Heart left ventricle (tissue), 16 donors: ENCODE measurements at regions not wholly inside any gene's neighbourhood (a gene's known extent, or its start where the extent isn't known, plus 50 kb on each side); places are given as distances from the start of the nearest gene placed in this dataset.
A peak's percentile ranks its signal among the peaks of the same experiment; 100 is the strongest.

ENCODE experiments used
- ATAC-seq, 4 donors: fragments of 200-7000 bp; cut with Tn5 transposase; one replicate each; pipeline ENCODE4 v1.9.1; 2020 to 2022; ENCODE audit warnings: moderate library complexity in 4 of 4, mild to moderate bottlenecking in 3 of 4, moderate number of reproducible peaks in 1 of 4
- DNase-seq, 5 donors: peaks; one replicate each; pipeline ENCODE4 v3.0.0-alpha.2; 2020
- H3K27ac ChIP-seq, 12 donors: fragments of 200-600 bp; sonication (generic) in 4 of 12; one replicate each; pipeline versions ENCODE4 v1.5.0 to v1.8.0; 2016 to 2022; ENCODE audit warnings: mild to moderate bottlenecking in 2 of 12
- H3K27me3 ChIP-seq, 9 donors: fragments of 200-600 bp; sonication (generic) in 2 of 9; one replicate each; pipeline versions ENCODE4 v1.5.1 to v1.8.0; 2016 to 2022; ENCODE audit warnings: mild to moderate bottlenecking in 3 of 9
- H3K36me3 ChIP-seq, 9 donors: fragments of 200-600 bp; sonication (generic) in 2 of 9; one replicate each; pipeline versions ENCODE4 v1.5.0 to v1.8.0; 2018 to 2022; ENCODE audit warnings: mild to moderate bottlenecking in 2 of 9
- H3K4me1 ChIP-seq, 12 donors: fragments of 200-600 bp; sonication (generic) in 4 of 12; one replicate each; pipeline versions ENCODE4 v1.5.0 to v1.8.0; 2016 to 2022; ENCODE audit warnings: mild to moderate bottlenecking in 3 of 12
- H3K4me3 ChIP-seq, 12 donors: fragments of 200-600 bp; sonication (generic) in 4 of 12; one replicate each; pipeline versions ENCODE4 v1.5.0 to v1.8.0; 2017 to 2022; ENCODE audit warnings: mild to moderate bottlenecking in 9 of 12, moderate library complexity in 4 of 12
- H3K9me3 ChIP-seq, 12 donors: fragments of 200-600 bp; sonication (generic) in 4 of 12; one replicate each; pipeline versions ENCODE4 v1.5.0 to v1.8.0; 2016 to 2022; ENCODE audit warnings: mild to moderate bottlenecking in 1 of 12
- CTCF ChIP-seq, 12 donors: fragments of 200-600 bp; sonication (generic) in 4 of 12; IDR thresholded peaks; one replicate each; pipeline versions ENCODE4 v1.5.0 to v1.8.0; 2018 to 2022; ENCODE audit warnings: antibody characterized with exemption in 12 of 12, mild to moderate bottlenecking in 5 of 12
- POLR2A ChIP-seq, 2 donors: fragments of 450-650 bp; IDR thresholded peaks; one replicate each; pipeline ENCODE4 v1.6.1; 2017; ENCODE audit warnings: antibody characterized with exemption in 2 of 2, mild to moderate bottlenecking in 2 of 2, moderate library complexity in 2 of 2
- WGBS, 4 donors: extraction: QIAGEN DNeasy Blood & Tissue Kit in 2 of 4; methylation state at CpG; one replicate each; pipeline versions ENCODE4 v1.1.5 to v1.1.7; 2013 to 2018; 5-methylcytosine and 5-hydroxymethylcytosine counted together
- intact Hi-C, 10 donors: fragments of 100-400 bp; cut with DNase I; formaldehyde crosslinking; loops; one replicate each; pipeline versions ENCODE4 v1.11.1 to v1.14.2; 2022
- donor health status: ischemic (EF 13 %, LVEDD 7.1; RV severe dilation, severe dysfunction).
- donor health status: healthy with polysubstance abuse.
- donor health status: DM: no; HTN: yes; CAD: no.
- donor health status: DM: no; HTN: no; CAD: no.
- donor health status: ischemic (EF 25% LVEDD 6.9; RV normal size, moderate dysfunction).
- donor health status: ischemic (EF 25% LVEDD 5.7; RV mildly dilated, moderate dysfunction).
- donor health status: healthy.
- donor health status: DM: yes; HTN: yes; CAD: no.
- donor health status: ischemic (EF 35%, LVEDD 5.7; RV mildly dilated, moderate dysfunction).
- donor health status: nonischemic (EF 11% LVEDD 7.7; RV severe dilation, severe dysfunction).
- donor health status: DM: yes; HTN: yes; CAD: no.
- donor health status: PGD.
- donor health status: ischemic (EF 29% LVEDD 5.4; RV normal size, mild dysfunction).
- donor health status: nonischemic (EF 23%, LVEDD 6.1; RV moderate dilation, normal function).

DNA sequence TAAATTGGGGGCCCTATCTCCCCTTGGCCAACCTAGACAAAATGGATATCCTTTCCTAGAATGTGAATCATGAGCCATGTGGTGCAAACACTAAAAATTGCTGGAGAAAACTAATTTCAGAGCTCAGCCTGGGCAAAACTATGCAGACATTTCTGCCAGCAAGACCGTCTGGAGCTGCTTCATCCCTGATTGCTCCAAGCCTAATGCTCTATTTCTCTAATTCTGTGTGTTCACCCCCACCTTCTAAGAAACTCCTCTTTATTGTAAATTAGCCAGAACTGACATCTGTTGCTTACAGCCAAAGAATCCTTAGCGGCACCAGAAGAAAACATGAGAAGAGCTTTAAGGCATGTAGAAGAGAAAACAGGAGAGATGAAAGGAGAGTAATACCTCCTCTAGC is 337.7 kb upstream of the CHAC2 start:
- Histone ChIP-seq H3K9me3 (no peaks in the 10 kb centered on the region), H3K36me3 (no peaks in the 10 kb centered on the region), H3K27me3 (no peaks in the 10 kb centered on the region), H3K27ac (no peak overlapping the region), H3K4me1 (no peaks in the 10 kb centered on the region), H3K4me3 (no peak overlapping the region)
- ATAC-seq (no peak), DNase-seq (no peak)
- WGBS, 4 donors: 65 to 84% (median 70%) methylated on average over 2 of the region's 2 CpGs
- intact Hi-C loops: loop anchor here in 1 of 10 donors (10.0 kb wide), 1 partner anchor 295 kb away; no protein-coding TSS in a partner anchor
- TF ChIP-seq POLR2A (IDR thresholded peaks at IDR 0.05): no peak
- no peak for TF ChIP-seq CTCF (IDR thresholded peaks at IDR 0.05)

DNA sequence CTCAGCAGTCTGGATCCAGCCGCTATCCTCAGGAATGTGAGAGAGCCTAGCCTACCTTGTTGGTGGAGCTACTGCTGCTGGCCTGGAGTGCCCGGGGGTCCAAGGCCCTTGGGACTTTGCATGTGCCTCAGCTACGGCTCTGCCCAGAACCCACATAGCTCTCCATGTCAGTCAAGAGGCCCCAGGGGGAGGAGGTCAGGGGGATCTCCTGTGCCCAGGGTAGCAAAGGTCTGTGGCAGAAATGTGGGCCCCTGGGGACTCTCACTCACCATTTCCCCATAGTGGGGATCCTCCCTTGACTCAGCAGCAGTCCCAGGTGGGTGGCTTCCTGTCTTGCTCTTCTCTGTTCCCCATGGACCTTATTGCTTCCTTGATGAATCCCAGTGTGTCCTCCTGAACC is 342.7 kb upstream of the CHAC2 start:
- WGBS, 4 donors: 68 to 78% (median 75%) methylated on average over 2 to 3 of the region's 3 CpGs
- DNase-seq: no peak
- TF ChIP-seq CTCF (IDR thresholded peaks at IDR 0.05) (no peak), POLR2A (IDR thresholded peaks at IDR 0.05) (no peak)
- no peak overlapping the region for H3K27ac ChIP-seq
- no peak overlapping the region for H3K4me3 ChIP-seq
- H3K27me3 ChIP-seq: no peaks in the 10 kb centered on the region
- H3K36me3 ChIP-seq: no peaks in the 10 kb centered on the region
- no peak for ATAC-seq
- H3K9me3 ChIP-seq: peaks cover 0 to 5% (median 0%) of the 10 kb centered on the region in 12 donors
- intact Hi-C loops: loop anchor here in 1 of 10 donors (10.0 kb wide), 1 partner anchor 300 kb away; no protein-coding TSS in a partner anchor
- H3K4me1 ChIP-seq: no peaks in the 10 kb centered on the region

- H3K9me3 ChIP-seq: peaks cover 0 to 10% (median 0%) of the 10 kb centered on the region in 12 donors
- no peak for TF ChIP-seq POLR2A (IDR thresholded peaks at IDR 0.05)
- no peak for TF ChIP-seq CTCF (IDR thresholded peaks at IDR 0.05)
- 88 to 95% (median 91%) methylated on average over 2 to 3 of the region's 3 CpGs for WGBS, 4 donors
- no peaks in the 10 kb centered on the region for H3K4me1 ChIP-seq
- no peak for ATAC-seq
- H3K27ac ChIP-seq: no peak overlapping the region
- H3K27me3 ChIP-seq: no peaks in the 10 kb centered on the region
- no peaks in the 10 kb centered on the region for H3K36me3 ChIP-seq
- DNase-seq: no peak
- H3K4me3 ChIP-seq: no peak overlapping the region
- intact Hi-C loops: loop anchor here in 1 of 10 donors (1.0 to 10.0 kb wide), 2 partner anchors 49 to 301 kb away; no protein-coding TSS in a partner anchor
Measured at GRCh38 chr2:53423465-53423864, 344.1 kb upstream of the CHAC2 start.

DNA sequence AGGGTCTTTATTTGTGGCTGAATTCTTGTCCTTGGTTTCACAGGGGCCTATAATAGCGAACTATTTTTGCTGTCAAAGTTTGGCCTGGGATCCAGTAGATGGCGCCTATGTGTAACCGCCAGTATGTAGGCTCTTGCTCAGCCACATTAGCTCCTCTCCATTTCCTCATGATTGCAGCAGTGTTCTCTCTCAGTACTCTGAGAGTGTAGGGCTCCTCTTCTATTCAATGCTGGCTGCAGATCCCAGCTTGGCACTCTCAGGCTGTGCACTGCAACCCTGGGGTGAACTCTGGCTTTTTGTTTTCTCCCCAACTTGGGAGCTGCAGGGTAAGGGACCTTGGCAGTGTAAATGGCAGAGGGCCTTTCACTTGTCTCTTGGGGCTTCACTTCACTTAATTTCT is 344.6 kb upstream of the CHAC2 start:
- H3K27ac ChIP-seq: no peak overlapping the region
- 57 to 72% (median 64%) methylated on average over 3 of the region's 3 CpGs for WGBS, 4 donors
- no peaks in the 10 kb centered on the region for H3K36me3 ChIP-seq
- peak in 1 of 5 donors; percentile 24 for DNase-seq
- H3K4me3 ChIP-seq: no peak overlapping the region
- H3K4me1 ChIP-seq: no peaks in the 10 kb centered on the region
- no peak for TF ChIP-seq POLR2A (IDR thresholded peaks at IDR 0.05)
- peak in 7 of 12 donors; percentile 12 to 43 (median 28) for TF ChIP-seq CTCF (IDR thresholded peaks at IDR 0.05)
- ATAC-seq: peak in 1 of 4 donors; percentile 47
- no peaks in the 10 kb centered on the region for H3K27me3 ChIP-seq
- intact Hi-C loops: loop anchor here in 1 of 10 donors (1.0 to 10.0 kb wide), 2 partner anchors 49 to 302 kb away; no protein-coding TSS in a partner anchor
- peaks cover 0 to 10% (median 0%) of the 10 kb centered on the region in 12 donors for H3K9me3 ChIP-seq
